AG04449 (cell line): ENCODE measurements at regions not wholly inside any gene's neighbourhood (a gene's known extent, or its start where the extent isn't known, plus 50 kb on each side); places are given as distances from the start of the nearest gene placed in this dataset.

Source experiments
- CTCF ChIA-PET: fragments of 350-600 bp; formaldehyde crosslinking; extraction: SDS; loops from one replicate; lab custom pipeline; 2021; ENCODE audit warnings: antibody characterized with exemption; lab: Yijun Ruan, JAX
- POLR2A ChIA-PET: fragments of 400-600, 350-600 bp; formaldehyde crosslinking; extraction: SDS; loops from one replicate; lab custom pipeline; 2020; ENCODE audit warnings: antibody characterized with exemption, inconsistent platforms; lab: Yijun Ruan, JAX
- DNase-seq: peaks from one replicate; pipeline ENCODE4 v3.0.0-alpha.2; 2010; ENCODE audit warnings: low read depth, low spot score
- H3K4me3 ChIP-seq: 2 replicates; pipeline ENCODE4 v1.5.1; 2011; ENCODE audit warnings: low read depth, mild to moderate bottlenecking, control low read depth, low read length
- TF ChIP-seq, protein P1 (sequence below): IDR thresholded peaks from one replicate; pipeline ENCODE4 v1.5.1; 2011; ENCODE audit warnings: mild to moderate bottlenecking, moderate library complexity, low read length, control low read depth, inconsistent platforms; ENCODE audit not compliant: insufficient read depth; ENCODE audit errors: missing control alignments

- no peak for DNase-seq
- no peak overlapping the region for H3K4me3 ChIP-seq
- ChIA-PET CTCF (no interaction called here), POLR2A (no interaction called here)
- TF ChIP-seq, protein P1, sequence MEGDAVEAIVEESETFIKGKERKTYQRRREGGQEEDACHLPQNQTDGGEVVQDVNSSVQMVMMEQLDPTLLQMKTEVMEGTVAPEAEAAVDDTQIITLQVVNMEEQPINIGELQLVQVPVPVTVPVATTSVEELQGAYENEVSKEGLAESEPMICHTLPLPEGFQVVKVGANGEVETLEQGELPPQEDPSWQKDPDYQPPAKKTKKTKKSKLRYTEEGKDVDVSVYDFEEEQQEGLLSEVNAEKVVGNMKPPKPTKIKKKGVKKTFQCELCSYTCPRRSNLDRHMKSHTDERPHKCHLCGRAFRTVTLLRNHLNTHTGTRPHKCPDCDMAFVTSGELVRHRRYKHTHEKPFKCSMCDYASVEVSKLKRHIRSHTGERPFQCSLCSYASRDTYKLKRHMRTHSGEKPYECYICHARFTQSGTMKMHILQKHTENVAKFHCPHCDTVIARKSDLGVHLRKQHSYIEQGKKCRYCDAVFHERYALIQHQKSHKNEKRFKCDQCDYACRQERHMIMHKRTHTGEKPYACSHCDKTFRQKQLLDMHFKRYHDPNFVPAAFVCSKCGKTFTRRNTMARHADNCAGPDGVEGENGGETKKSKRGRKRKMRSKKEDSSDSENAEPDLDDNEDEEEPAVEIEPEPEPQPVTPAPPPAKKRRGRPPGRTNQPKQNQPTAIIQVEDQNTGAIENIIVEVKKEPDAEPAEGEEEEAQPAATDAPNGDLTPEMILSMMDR: no peak
Measured at GRCh38 chr2:146228466-146229058, 1616.3 kb upstream of the ACVR2A start.

DNA sequence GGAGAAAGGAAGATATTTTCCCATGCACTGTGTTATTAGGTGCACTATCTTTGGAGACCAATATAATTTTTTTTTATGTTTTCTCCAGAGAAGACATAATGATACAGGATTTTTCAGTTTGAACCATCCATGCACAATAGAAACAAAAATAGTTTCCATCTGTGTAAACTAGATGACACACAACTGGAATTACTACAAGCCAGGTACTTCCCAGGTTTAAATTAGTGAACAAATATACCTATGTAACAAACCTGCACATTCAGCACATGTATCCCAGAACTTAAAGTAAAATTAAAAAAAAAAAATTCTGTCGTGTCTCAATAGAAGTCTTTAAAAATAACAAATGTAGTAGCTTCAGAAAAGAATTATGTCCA, 1616.8 kb upstream of the ACVR2A start:
- DNase-seq: no peak
- H3K4me3 ChIP-seq: no peak overlapping the region
- CTCF ChIA-PET: no interaction called here
- POLR2A ChIA-PET: no interaction called here
- TF ChIP-seq, protein P1: no peak

DNA sequence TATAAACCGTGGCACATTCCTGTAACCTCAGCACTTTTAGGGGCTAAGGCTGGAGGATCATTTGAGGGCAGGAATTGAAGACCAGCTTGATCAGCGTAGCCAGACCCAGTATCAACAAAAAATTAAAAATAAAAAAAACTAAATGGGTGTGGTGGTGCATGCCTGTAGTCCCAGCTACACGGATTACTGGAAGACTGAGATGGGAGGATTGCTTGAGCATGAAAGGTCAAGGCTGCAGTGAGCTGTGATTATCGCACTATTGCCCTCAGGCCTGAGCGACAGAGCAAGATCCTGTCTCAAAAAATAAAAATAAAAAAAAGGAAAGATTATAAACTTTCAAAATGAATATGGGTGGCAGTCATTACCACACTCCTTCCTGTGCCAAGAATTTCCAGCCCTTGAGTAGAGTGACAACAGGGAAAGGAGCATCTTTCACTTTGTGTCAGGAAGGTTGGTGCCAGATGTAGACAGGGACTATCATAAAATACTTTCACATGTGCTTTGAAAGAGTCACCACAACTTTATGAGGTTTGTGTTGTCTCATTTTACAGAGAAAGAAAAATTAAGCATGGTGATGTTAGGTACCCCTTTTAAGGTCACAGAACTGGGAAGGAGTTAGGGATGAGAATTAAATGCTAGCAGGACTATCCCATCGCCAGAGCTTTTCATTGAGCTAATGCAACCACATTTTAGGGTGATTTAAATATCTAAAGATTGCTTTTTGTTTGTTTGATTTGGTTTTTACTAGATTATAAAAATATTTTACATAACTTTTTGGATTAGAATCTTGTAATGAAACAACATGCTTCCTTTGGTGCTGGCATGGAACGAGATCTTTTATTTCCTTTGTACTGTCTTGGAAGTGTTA, 1617.4 kb upstream of the ACVR2A start:
- no peak overlapping the region for H3K4me3 ChIP-seq
- no peak for DNase-seq
- TF ChIP-seq, protein P1: no peak
- CTCF ChIA-PET: interaction anchor here (1.2 kb wide), 1 partner anchor 10 kb away, joined by 3 read pairs; no protein-coding TSS in a partner anchor
- POLR2A ChIA-PET: no interaction called here

GRCh38 chr2:146226077-146226476, 1618.8 kb upstream of the ACVR2A start:
- POLR2A ChIA-PET: interaction anchor here (0.6 kb wide), 1 partner anchor 468 kb away, joined by 3 read pairs; no protein-coding TSS in a partner anchor
- TF ChIP-seq, protein P1: no peak
- no peak for DNase-seq
- no peak overlapping the region for H3K4me3 ChIP-seq
- CTCF ChIA-PET: no interaction called here

GRCh38 chr2:146221826-146222225, 1623.0 kb upstream of the ACVR2A start:
- DNase-seq: no peak
- TF ChIP-seq, protein P1: no peak
- ChIA-PET CTCF (no interaction called here), POLR2A (no interaction called here)
- no peak overlapping the region for H3K4me3 ChIP-seq

DNA sequence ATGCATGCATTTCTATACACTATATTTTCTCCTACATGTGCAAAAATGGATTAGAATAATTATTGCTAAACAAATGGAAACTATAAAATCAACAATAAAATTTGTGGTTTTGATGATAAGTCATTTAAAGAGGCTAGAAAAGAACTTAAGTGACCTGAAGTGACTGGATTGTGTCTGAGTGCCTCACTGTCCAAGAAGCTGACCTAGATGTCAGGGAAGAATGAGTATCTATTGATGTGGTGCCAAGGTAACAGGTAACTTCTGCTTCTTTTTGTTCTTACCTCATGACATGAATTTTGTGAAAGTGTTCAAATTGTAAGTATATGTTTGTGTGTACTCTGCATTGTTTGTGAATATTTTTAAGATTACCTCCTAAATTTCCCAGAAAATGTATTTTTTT, 1623.9 kb upstream of the ACVR2A start:
- TF ChIP-seq, protein P1: no peak
- DNase-seq: no peak
- POLR2A ChIA-PET: no interaction called here
- CTCF ChIA-PET: no interaction called here
- no peak overlapping the region for H3K4me3 ChIP-seq
